ENCODE measurements at regions not wholly inside any gene's neighbourhood (a gene's known extent, or its start where the extent isn't known, plus 50 kb on each side); places are given as distances from the start of the nearest gene placed in this dataset.

GRCh38 chr9:85292261-85292660, 449.5 kb downstream of the AGTPBP1 start:
- TF ChIP-seq, protein P1, sequence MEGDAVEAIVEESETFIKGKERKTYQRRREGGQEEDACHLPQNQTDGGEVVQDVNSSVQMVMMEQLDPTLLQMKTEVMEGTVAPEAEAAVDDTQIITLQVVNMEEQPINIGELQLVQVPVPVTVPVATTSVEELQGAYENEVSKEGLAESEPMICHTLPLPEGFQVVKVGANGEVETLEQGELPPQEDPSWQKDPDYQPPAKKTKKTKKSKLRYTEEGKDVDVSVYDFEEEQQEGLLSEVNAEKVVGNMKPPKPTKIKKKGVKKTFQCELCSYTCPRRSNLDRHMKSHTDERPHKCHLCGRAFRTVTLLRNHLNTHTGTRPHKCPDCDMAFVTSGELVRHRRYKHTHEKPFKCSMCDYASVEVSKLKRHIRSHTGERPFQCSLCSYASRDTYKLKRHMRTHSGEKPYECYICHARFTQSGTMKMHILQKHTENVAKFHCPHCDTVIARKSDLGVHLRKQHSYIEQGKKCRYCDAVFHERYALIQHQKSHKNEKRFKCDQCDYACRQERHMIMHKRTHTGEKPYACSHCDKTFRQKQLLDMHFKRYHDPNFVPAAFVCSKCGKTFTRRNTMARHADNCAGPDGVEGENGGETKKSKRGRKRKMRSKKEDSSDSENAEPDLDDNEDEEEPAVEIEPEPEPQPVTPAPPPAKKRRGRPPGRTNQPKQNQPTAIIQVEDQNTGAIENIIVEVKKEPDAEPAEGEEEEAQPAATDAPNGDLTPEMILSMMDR (IDR thresholded peaks at IDR 0.05 in 8 of 11, conservative IDR thresholded peaks at IDR 0.05 in 3 of 11), result no peak
- no peak for TF ChIP-seq POLR2A (IDR thresholded peaks at IDR 0.05)
- TF ChIP-seq POLR2AphosphoS5 (IDR thresholded peaks at IDR 0.05), result no peak
- intact Hi-C loops (cut with DNase I; ENCODE audit: low total_unique reads), result no loop called here
- 76 to 87% (median 80%) methylated on average over 4 of the region's 4 CpGs for WGBS, 5 donors
- H3K36me3 ChIP-seq, result no peaks in the 10 kb centered on the region
- peaks cover 0 to 4% (median 0%) of the 10 kb centered on the region in 7 donors for H3K27me3 ChIP-seq (replicated peaks in 1 of 7)
- H3K4me1 ChIP-seq, result no peaks in the 10 kb centered on the region
- no peak overlapping the region for H3K4me3 ChIP-seq
- no peak overlapping the region for H3K27ac ChIP-seq
- no peak for DNase-seq
- H3K9me3 ChIP-seq, result peaks cover 0 to 7% (median 0%) of the 10 kb centered on the region in 8 donors

DNA sequence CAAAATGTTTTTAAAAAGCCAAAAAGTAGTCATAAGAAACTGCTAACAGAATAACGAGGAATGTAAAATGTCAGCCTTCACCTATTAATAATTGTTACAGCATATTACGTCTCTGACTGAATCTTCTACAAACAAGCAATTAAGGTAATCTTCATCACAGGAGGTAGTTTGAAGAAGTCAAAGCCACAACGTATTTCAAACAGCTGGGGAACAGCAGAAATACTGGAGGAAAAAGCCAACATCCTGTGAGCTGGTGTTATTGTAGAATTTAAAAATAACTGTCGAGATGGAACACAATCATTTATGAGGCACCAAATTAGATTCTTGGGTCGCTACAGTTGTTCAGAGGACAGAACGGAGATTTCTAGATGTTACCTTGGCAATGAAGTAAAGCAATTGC, 450.5 kb downstream of the AGTPBP1 start:
- Histone ChIP-seq H3K9me3 (peaks cover 0 to 7% (median 0%) of the 10 kb centered on the region in 8 donors), H3K4me1 (no peaks in the 10 kb centered on the region), H3K36me3 (no peaks in the 10 kb centered on the region), H3K27me3 (replicated peaks in 1 of 7) (peaks cover 0 to 4% (median 0%) of the 10 kb centered on the region in 7 donors), H3K27ac (no peak overlapping the region), H3K4me3 (no peak overlapping the region)
- intact Hi-C loops (cut with DNase I; ENCODE audit: low total_unique reads), result no loop called here
- no peak for DNase-seq
- WGBS, 5 donors, result 21 to 35% (median 27%) methylated on average over 6 of the region's 6 CpGs
- TF ChIP-seq, protein P1 (IDR thresholded peaks at IDR 0.05 in 8 of 11, conservative IDR thresholded peaks at IDR 0.05 in 3 of 11), result no peak
- TF ChIP-seq POLR2AphosphoS5 (IDR thresholded peaks at IDR 0.05), result no peak
- TF ChIP-seq POLR2A (IDR thresholded peaks at IDR 0.05), result no peak

GRCh38 chr9:85290019-85290418, 451.7 kb downstream of the AGTPBP1 start:
- WGBS, 5 donors, result 9 to 50% (median 27%) methylated on average over 15 to 21 of the region's 21 CpGs
- no peak for DNase-seq
- TF ChIP-seq POLR2A (IDR thresholded peaks at IDR 0.05), result no peak
- TF ChIP-seq, protein P1 (IDR thresholded peaks at IDR 0.05 in 8 of 11, conservative IDR thresholded peaks at IDR 0.05 in 3 of 11), result no peak
- no peak for TF ChIP-seq POLR2AphosphoS5 (IDR thresholded peaks at IDR 0.05)

GRCh38 chr9:85289142-85289541, 452.6 kb downstream of the AGTPBP1 start:
- 89 to 96% (median 95%) methylated on average over 12 to 18 of the region's 18 CpGs for WGBS, 5 donors
- TF ChIP-seq, protein P1 (IDR thresholded peaks at IDR 0.05 in 8 of 11, conservative IDR thresholded peaks at IDR 0.05 in 3 of 11), result no peak
- no peak for TF ChIP-seq POLR2AphosphoS5 (IDR thresholded peaks at IDR 0.05)
- no peak for TF ChIP-seq POLR2A (IDR thresholded peaks at IDR 0.05)
- no peaks in the 10 kb centered on the region for H3K4me1 ChIP-seq
- intact Hi-C loops (cut with DNase I; ENCODE audit: low total_unique reads), result no loop called here
- H3K27ac ChIP-seq, result no peak overlapping the region
- no peak for DNase-seq
- H3K9me3 ChIP-seq, result peaks cover 0 to 7% (median 0%) of the 10 kb centered on the region in 8 donors
- peaks cover 0 to 4% (median 0%) of the 10 kb centered on the region in 7 donors for H3K27me3 ChIP-seq (replicated peaks in 1 of 7)
- no peaks in the 10 kb centered on the region for H3K36me3 ChIP-seq
- no peak overlapping the region for H3K4me3 ChIP-seq

More at GRCh38 chr9:85290019-85290418, 451.7 kb downstream of the AGTPBP1 start:
- Histone ChIP-seq H3K27ac (no peak overlapping the region), H3K9me3 (peaks cover 0 to 7% (median 0%) of the 10 kb centered on the region in 8 donors), H3K4me3 (no peak overlapping the region), H3K36me3 (no peaks in the 10 kb centered on the region), H3K4me1 (no peaks in the 10 kb centered on the region), H3K27me3 (replicated peaks in 1 of 7) (peaks cover 0 to 4% (median 0%) of the 10 kb centered on the region in 7 donors)
- intact Hi-C loops (cut with DNase I; ENCODE audit: low total_unique reads), result no loop called here

Measured in spleen (tissue), 11 donors.